PC-3 (cell line): ENCODE measurements at regions not wholly inside any gene's neighbourhood (a gene's known extent, or its start where the extent isn't known, plus 50 kb on each side); places are given as distances from the start of the nearest gene placed in this dataset.

Experiments
- ATAC-seq: fragments of 200-7000 bp; cut with Tn5 transposase; 2 replicates; pipeline ENCODE4 v1.9.1; 2020; ENCODE audit warnings: mild to moderate bottlenecking, moderate library complexity
- BruUV-seq: library from RNA; stranded (reverse); fragments of 400-500 nt; replicated peaks from 2 replicates; lab custom pipeline; 2021; lab: Mats Ljungman, UMichigan
- CTCF ChIA-PET: fragments of 300-600 bp; sonication (Branson Sonifier 250); formaldehyde crosslinking; loops from one replicate; lab custom pipeline; 2022; ENCODE audit warnings: antibody characterized with exemption; lab: Charles Lee
- POLR2A ChIA-PET: fragments of 300-600 bp; sonication (Branson Sonifier 250); formaldehyde crosslinking; loops from one replicate; lab custom pipeline; 2022; ENCODE audit warnings: antibody characterized with exemption; ENCODE audit not compliant: unreplicated experiment; lab: Charles Lee
- DNase-seq: peaks from one replicate; pipeline ENCODE4 v3.0.0-alpha.2; 2015
- H2AFZ ChIP-seq: fragments of 300-600 bp; sonication (generic); 2 replicates; pipeline ENCODE4 v1.6.0; 2016; ENCODE audit warnings: antibody characterized with exemption, low read length
- H3F3A ChIP-seq: fragments of 300-600 bp; sonication (generic); one replicate; pipeline ENCODE4 v1.6.0; 2017; ENCODE audit warnings: antibody characterized with exemption, low read length, control low read depth, mild to moderate bottlenecking; ENCODE audit not compliant: unreplicated experiment
- H3K27ac ChIP-seq: fragments of 300-600 bp; sonication (generic); 2 replicates; pipeline ENCODE4 v1.5.1; 2016; ENCODE audit warnings: mild to moderate bottlenecking, low read length
- H3K27me3 ChIP-seq: fragments of 300-600 bp; sonication (generic); 2 replicates; pipeline ENCODE4 v1.6.1; 2016; ENCODE audit warnings: low read length, mixed read lengths
- H3K36me3 ChIP-seq: fragments of 300-600 bp; sonication (generic); 2 replicates; pipeline ENCODE4 v1.6.1; 2016; ENCODE audit warnings: low read depth, mixed run types, low read length, mixed read lengths
- H3K4me1 ChIP-seq: fragments of 300-600 bp; sonication (generic); 2 replicates; pipeline ENCODE4 v1.5.1; 2016; ENCODE audit warnings: low read length; ENCODE audit not compliant: insufficient read depth
- H3K4me2 ChIP-seq: fragments of 300-600 bp; sonication (generic); 2 replicates; pipeline ENCODE4 v1.6.0; 2016; ENCODE audit warnings: low read length
- H3K4me3 ChIP-seq: fragments of 300-600 bp; sonication (generic); 2 replicates; pipeline ENCODE4 v1.5.1; 2016; ENCODE audit warnings: mild to moderate bottlenecking, low read length, mixed read lengths
- H3K79me2 ChIP-seq: fragments of 300-600 bp; sonication (generic); 2 replicates; pipeline ENCODE4 v1.6.1; 2017; ENCODE audit warnings: low read length, mixed read lengths
- H3K9ac ChIP-seq: fragments of 300-600 bp; sonication (generic); 2 replicates; pipeline ENCODE4 v1.6.0; 2016; ENCODE audit warnings: mild to moderate bottlenecking, low read length
- H3K9me2 ChIP-seq: fragments of 300-600 bp; sonication (generic); replicated peaks from 2 replicates; pipeline ENCODE4 v1.6.1; 2016; ENCODE audit warnings: mixed run types, low read length, mixed read lengths
- H3K9me3 ChIP-seq: fragments of 300-600 bp; sonication (generic); 2 replicates; pipeline ENCODE4 v1.6.1; 2016; ENCODE audit warnings: low read length, mixed read lengths
- H4K20me1 ChIP-seq: fragments of 300-600 bp; sonication (generic); 2 replicates; pipeline ENCODE4 v1.6.1; 2016; ENCODE audit warnings: low read length, mixed read lengths
- EZH2 ChIP-seq: fragments of 300-600 bp; sonication (generic); IDR thresholded peaks from one replicate; pipeline ENCODE4 v1.6.1; 2017; ENCODE audit warnings: antibody characterized with exemption, mild to moderate bottlenecking, low read length; ENCODE audit not compliant: unreplicated experiment
- EZH2phosphoT487 ChIP-seq: fragments of 300-600 bp; sonication (generic); IDR thresholded peaks from 2 replicates; pipeline ENCODE4 v1.6.1; 2018; ENCODE audit warnings: mild to moderate bottlenecking, antibody characterized with exemption, low read length, borderline replicate concordance
- intact Hi-C: fragments of 100-400 bp; cut with micrococcal nuclease; formaldehyde crosslinking; loops from 2 replicates; pipeline ENCODE4 v1.9.0; 2023
- TF ChIP-seq, protein P1 (sequence below): fragments of 300-600 bp; sonication (generic); conservative IDR thresholded peaks from 2 replicates; pipeline ENCODE4 v1.5.1; 2017; ENCODE audit warnings: antibody characterized with exemption, low read depth, mild to moderate bottlenecking, low read length

- no peak for DNase-seq
- Histone ChIP-seq H3K9me3 (no peaks in the 10 kb centered on the region), H3K79me2 (no peaks in the 10 kb centered on the region), H3K36me3 (no peaks in the 10 kb centered on the region), H2AFZ (no peak overlapping the region), H3K4me1 (no peaks in the 10 kb centered on the region), H3K9ac (no peak overlapping the region), H3K4me2 (no peak overlapping the region), H3K27me3 (no peaks in the 10 kb centered on the region), H3K9me2 (no peaks in the 10 kb centered on the region), H3K27ac (no peak overlapping the region), H4K20me1 (no peaks in the 10 kb centered on the region), H3F3A (no peaks in the 10 kb centered on the region), H3K4me3 (no peak overlapping the region)
- ATAC-seq = no peak
- no TSS peak for BruUV-seq
- CTCF ChIA-PET = no interaction called here
- TF ChIP-seq, protein P1, sequence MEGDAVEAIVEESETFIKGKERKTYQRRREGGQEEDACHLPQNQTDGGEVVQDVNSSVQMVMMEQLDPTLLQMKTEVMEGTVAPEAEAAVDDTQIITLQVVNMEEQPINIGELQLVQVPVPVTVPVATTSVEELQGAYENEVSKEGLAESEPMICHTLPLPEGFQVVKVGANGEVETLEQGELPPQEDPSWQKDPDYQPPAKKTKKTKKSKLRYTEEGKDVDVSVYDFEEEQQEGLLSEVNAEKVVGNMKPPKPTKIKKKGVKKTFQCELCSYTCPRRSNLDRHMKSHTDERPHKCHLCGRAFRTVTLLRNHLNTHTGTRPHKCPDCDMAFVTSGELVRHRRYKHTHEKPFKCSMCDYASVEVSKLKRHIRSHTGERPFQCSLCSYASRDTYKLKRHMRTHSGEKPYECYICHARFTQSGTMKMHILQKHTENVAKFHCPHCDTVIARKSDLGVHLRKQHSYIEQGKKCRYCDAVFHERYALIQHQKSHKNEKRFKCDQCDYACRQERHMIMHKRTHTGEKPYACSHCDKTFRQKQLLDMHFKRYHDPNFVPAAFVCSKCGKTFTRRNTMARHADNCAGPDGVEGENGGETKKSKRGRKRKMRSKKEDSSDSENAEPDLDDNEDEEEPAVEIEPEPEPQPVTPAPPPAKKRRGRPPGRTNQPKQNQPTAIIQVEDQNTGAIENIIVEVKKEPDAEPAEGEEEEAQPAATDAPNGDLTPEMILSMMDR = no peak
- TF ChIP-seq EZH2phosphoT487 = no peak
- TF ChIP-seq EZH2 = no peak
- intact Hi-C loops = no loop called here
- POLR2A ChIA-PET = no interaction called here
Measured at GRCh38 chr7:42753367-42753766, 158.5 kb downstream of the C7orf25 start.

- Histone ChIP-seq H3K4me3 (no peak overlapping the region), H3F3A (no peaks in the 10 kb centered on the region), H3K27ac (no peak overlapping the region), H3K79me2 (no peaks in the 10 kb centered on the region), H3K9me3 (no peaks in the 10 kb centered on the region), H3K9me2 (no peaks in the 10 kb centered on the region), H3K4me1 (no peaks in the 10 kb centered on the region), H3K27me3 (no peaks in the 10 kb centered on the region), H3K36me3 (no peaks in the 10 kb centered on the region), H3K9ac (no peak overlapping the region), H2AFZ (no peak overlapping the region), H4K20me1 (no peaks in the 10 kb centered on the region), H3K4me2 (no peak overlapping the region)
- BruUV-seq = no TSS peak
- ChIA-PET CTCF (interaction anchor here (0.6 kb wide), 1 partner anchor 13 kb away, joined by 3 read pairs; no protein-coding TSS in a partner anchor), POLR2A (no interaction called here)
- intact Hi-C loops = no loop called here
- DNase-seq (no peak), ATAC-seq (no peak)
- TF ChIP-seq, protein P1 = no peak
- TF ChIP-seq EZH2phosphoT487 = no peak
- TF ChIP-seq EZH2 = no peak
Measured at GRCh38 chr7:42750172-42750571, 161.7 kb downstream of the C7orf25 start.

DNA sequence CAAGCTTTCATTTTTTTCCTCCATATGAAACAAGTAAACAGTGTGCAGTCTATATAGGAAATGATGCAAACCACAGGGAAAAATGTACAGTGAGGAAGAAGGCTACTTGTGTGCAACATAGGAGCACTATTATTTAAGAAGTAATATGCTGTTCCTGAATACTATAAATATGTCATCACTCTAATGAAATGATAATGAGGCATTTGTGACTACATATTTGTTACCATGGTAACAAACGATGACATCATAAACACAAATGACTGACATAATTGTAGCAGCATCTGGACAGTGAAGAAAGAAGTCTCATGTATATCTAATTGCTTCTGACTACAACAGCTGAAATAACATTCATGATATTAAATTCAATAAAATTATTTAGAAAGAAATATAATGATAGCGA is 164.8 kb downstream of the C7orf25 start:
- no peaks in the 10 kb centered on the region for H3K79me2 ChIP-seq
- intact Hi-C loops = no loop called here
- DNase-seq (no peak), ATAC-seq (no peak)
- H3K36me3 ChIP-seq = no peaks in the 10 kb centered on the region
- no peaks in the 10 kb centered on the region for H4K20me1 ChIP-seq
- ChIA-PET POLR2A (no interaction called here), CTCF (no interaction called here)
- no peaks in the 10 kb centered on the region for H3K9me3 ChIP-seq
- no peaks in the 10 kb centered on the region for H3K4me1 ChIP-seq
- TF ChIP-seq EZH2 = no peak
- no peak for TF ChIP-seq EZH2phosphoT487
- TF ChIP-seq, protein P1 = no peak
- H3K9me2 ChIP-seq = no peaks in the 10 kb centered on the region
- no peak overlapping the region for H2AFZ ChIP-seq
- no peak overlapping the region for H3K9ac ChIP-seq
- no peak overlapping the region for H3K4me3 ChIP-seq
- H3F3A ChIP-seq = no peaks in the 10 kb centered on the region
- H3K27ac ChIP-seq = no peak overlapping the region
- no peak overlapping the region for H3K4me2 ChIP-seq
- no peaks in the 10 kb centered on the region for H3K27me3 ChIP-seq
- no TSS peak for BruUV-seq
